PC-3 (cell line): ENCODE measurements at regions not wholly inside any gene's neighbourhood (a gene's known extent, or its start where the extent isn't known, plus 50 kb on each side); places are given as distances from the start of the nearest gene placed in this dataset.

ENCODE experiments used
- CTCF ChIP-seq: fragments of 300-600 bp; sonication (generic); conservative IDR thresholded peaks from 2 replicates; pipeline ENCODE4 v1.5.1; 2017; ENCODE audit warnings: antibody characterized with exemption, low read depth, mild to moderate bottlenecking, low read length
- EZH2 ChIP-seq: fragments of 300-600 bp; sonication (generic); IDR thresholded peaks from one replicate; pipeline ENCODE4 v1.6.1; 2017; ENCODE audit warnings: antibody characterized with exemption, mild to moderate bottlenecking, low read length; ENCODE audit not compliant: unreplicated experiment

- TF ChIP-seq CTCF (no peak), EZH2 (no peak)
Observed at GRCh38 chr4:18113710-18114331, 92.3 kb upstream of the LCORL start.
